ENCODE measurements at regions not wholly inside any gene's neighbourhood (a gene's known extent, or its start where the extent isn't known, plus 50 kb on each side); places are given as distances from the start of the nearest gene placed in this dataset.

DNA sequence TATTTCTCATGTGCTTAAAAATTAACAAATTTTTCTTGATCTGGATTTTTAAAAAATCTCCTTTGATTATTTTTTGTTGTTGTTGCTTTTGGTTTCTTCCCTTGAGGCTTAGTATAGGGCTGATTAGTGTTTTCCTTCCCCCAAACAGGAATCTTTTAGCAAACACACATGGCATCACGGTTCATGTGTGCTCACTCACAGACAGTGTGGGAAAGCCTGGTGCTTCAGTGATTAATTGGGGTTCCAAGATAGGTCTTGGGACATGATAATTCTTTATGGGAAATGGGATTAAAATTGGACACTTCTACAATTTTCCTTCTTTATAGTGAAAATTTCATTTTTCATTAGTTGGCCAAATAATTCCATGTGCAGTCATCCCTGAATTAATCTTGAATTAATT lies 153.9 kb upstream of the SOX11 start:
- no peak for TF ChIP-seq CTCF (IDR thresholded peaks at IDR 0.05; ENCODE audit: control insufficient read depth, extremely low read depth, insufficient read depth)
- DNase-seq (ENCODE audit: low read depth): no peak
- H3K4me3 ChIP-seq (ENCODE audit: low read depth, low read length): no peak overlapping the region

DNA sequence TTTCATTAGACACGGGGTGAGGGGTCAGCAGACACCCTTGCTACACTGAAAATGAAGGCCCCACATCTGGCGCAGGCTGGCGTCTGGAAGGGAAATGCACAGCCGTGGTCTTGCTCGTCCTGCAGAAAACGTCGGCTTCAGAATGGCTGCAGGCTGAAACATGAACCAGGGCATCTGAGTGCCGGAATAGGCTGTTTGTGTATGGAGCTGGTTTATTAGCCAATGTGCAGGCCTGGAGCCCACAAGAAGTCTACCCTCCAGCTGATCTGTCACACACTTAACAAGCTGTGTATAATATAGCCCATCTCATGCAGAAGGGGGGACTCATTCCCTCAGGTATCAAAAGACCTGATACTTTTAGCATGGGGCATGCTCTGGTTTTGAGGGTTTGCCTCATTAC lies 153.4 kb upstream of the SOX11 start:
- no peak overlapping the region for H3K4me3 ChIP-seq (ENCODE audit: low read depth, low read length)
- TF ChIP-seq CTCF (IDR thresholded peaks at IDR 0.05; ENCODE audit: control insufficient read depth, extremely low read depth, insufficient read depth): no peak
- no peak for DNase-seq (ENCODE audit: low read depth)

GRCh38 chr2:5539282-5540165 lies 152.7 kb upstream of the SOX11 start:
- TF ChIP-seq CTCF (IDR thresholded peaks at IDR 0.05; ENCODE audit: control insufficient read depth, extremely low read depth, insufficient read depth): no peak
- no peak for DNase-seq (ENCODE audit: low read depth)
- H3K4me3 ChIP-seq (ENCODE audit: low read depth, low read length): no peak overlapping the region

DNA sequence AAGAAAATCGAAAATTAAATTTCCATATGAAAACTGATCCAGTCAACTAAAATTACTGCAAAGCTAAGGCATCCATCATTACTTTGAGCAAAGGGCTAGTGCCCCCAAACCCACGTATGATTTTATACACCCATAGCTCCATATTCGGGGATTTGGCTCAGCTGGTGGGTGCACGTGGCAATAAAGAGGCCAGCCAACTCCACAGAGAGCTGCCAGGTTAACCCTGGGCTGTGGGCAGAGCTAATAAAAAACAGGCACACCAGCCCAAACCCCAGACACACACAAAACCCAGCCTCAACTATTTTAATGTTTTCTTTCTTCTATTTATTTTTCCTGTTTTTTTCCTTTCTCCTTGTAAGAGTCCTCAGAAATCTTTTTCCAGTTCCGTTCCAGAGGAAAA lies 151.3 kb upstream of the SOX11 start:
- no peak for TF ChIP-seq CTCF (IDR thresholded peaks at IDR 0.05; ENCODE audit: control insufficient read depth, extremely low read depth, insufficient read depth)
- DNase-seq (ENCODE audit: low read depth): no peak

DNA sequence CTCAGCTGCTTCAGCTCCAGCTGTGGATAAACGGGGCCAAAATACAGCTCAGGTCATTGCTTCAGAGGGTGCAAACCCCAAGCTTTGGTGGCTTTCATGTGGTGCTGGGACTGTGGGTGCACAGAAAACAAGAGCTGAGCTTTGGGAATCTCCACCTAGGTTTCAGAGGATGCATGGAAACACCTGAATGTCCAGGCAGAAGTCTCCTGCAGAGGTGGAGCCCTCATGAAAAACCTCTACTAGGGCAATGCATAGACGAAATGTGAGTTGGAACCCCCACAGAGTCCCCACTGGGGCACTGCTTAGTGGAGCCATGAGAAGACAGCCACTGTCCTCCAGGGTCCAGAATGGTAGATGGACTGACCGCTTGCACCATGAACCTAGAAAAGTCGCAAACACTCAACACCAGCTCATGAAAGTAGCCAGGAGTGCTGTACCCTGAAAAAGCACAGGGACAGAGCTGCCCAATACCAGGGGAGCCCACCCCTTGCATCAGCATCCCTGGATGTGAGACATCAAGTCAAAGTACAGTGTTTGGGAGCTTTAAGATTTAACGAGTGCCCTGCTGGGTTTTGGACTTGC lies 147.9 kb upstream of the SOX11 start:
- TF ChIP-seq CTCF (IDR thresholded peaks at IDR 0.05; ENCODE audit: control insufficient read depth, extremely low read depth, insufficient read depth): no peak
- no peak for DNase-seq (ENCODE audit: low read depth)
- H3K4me3 ChIP-seq (ENCODE audit: low read depth, low read length): no peak overlapping the region

More for the DNA sequence above, 151.3 kb upstream of the SOX11 start:
- H3K4me3 ChIP-seq (ENCODE audit: low read depth, low read length): no peak overlapping the region

GRCh38 chr2:5546181-5546580 lies 146.0 kb upstream of the SOX11 start:
- no peak overlapping the region for H3K4me3 ChIP-seq (ENCODE audit: low read depth, low read length)
- DNase-seq (ENCODE audit: low read depth): no peak
- no peak for TF ChIP-seq CTCF (IDR thresholded peaks at IDR 0.05; ENCODE audit: control insufficient read depth, extremely low read depth, insufficient read depth)
